K562 (cell line): ENCODE measurements at regions not wholly inside any gene's neighbourhood (a gene's known extent, or its start where the extent isn't known, plus 50 kb on each side); places are given as distances from the start of the nearest gene placed in this dataset.
A peak's percentile ranks its signal among the peaks of the same experiment; 100 is the strongest.

Experiments
- ATAC-seq: fragments of 200-7000 bp; cut with Tn5 transposase; 3 replicates; pipeline ENCODE4 v1.9.1; 2020; ENCODE audit warnings: moderate library complexity
- BruUV-seq: library from RNA; stranded (reverse); fragments of 400-500 nt; replicated peaks from 2 replicates; lab custom pipeline; 2021; lab: Mats Ljungman, UMichigan
- CTCF ChIA-PET: fragments of 300-600 bp; formaldehyde crosslinking; extraction: SDS; loops from one replicate; lab custom pipeline; 2021; ENCODE audit warnings: low intra/inter-chr PET ratio; lab: Yijun Ruan, JAX
- POLR2A ChIA-PET: fragments of 300-600, 350-650 bp; sonication (Branson Sonifier 250); formaldehyde crosslinking; extraction: SDS; loops from one replicate; lab custom pipeline; 2021; ENCODE audit warnings: antibody characterized with exemption, inconsistent platforms; lab: Yijun Ruan, JAX
- DNase-seq, 4 experiments: peaks; one replicate each; pipeline versions ENCODE4 v3.0.0 to v3.0.0-alpha.2; 2011 to 2018; ENCODE audit warnings: low spot score in 3 of 4, mixed read lengths in 3 of 4; ENCODE audit errors: extremely low read depth in 1 of 4
- FAIRE-seq: peaks from 2 replicates; lab custom pipeline; 2011; peaks lifted over from hg19 to GRCh38; lab: Jason Lieb, UNC
- H2AFZ ChIP-seq: 2 replicates; pipeline ENCODE4 v1.6.0; 2011; ENCODE audit warnings: low read depth, low read length, control low read depth, inconsistent platforms
- H3K27ac ChIP-seq: fragments of 200-600 bp; 3 replicates; pipeline ENCODE4 v1.8.0; 2011; ENCODE audit warnings: low read depth, mild to moderate bottlenecking, control low read depth, inconsistent platforms, low read length, moderate library complexity, mixed read lengths; ENCODE audit errors: extremely low read depth
- H3K27me3 ChIP-seq, 2 experiments: fragments of 300-600 bp in 1 of 2; 2 replicates in 1 of 2; 3 replicates in 1 of 2; pipeline versions ENCODE4 v1.6.0 to v1.8.0; 2011; ENCODE audit warnings: inconsistent platforms in 2 of 2, low read length in 2 of 2, mild to moderate bottlenecking in 1 of 2, mixed read lengths in 1 of 2, moderate library complexity in 1 of 2; ENCODE audit not compliant: control insufficient read depth in 2 of 2, insufficient read depth in 2 of 2
- H3K36me3 ChIP-seq: fragments of 300-600 bp; 3 replicates; pipeline ENCODE4 v1.8.0; 2011; ENCODE audit warnings: mild to moderate bottlenecking, low read length, inconsistent platforms; ENCODE audit not compliant: control insufficient read depth, insufficient read depth
- H3K4me1 ChIP-seq, 2 experiments: fragments of 200-600 bp in 1 of 2; replicated peaks in 1 of 2; 2 replicates in 1 of 2; 3 replicates in 1 of 2; pipeline versions ENCODE4 v1.5.1 to v1.8.0; 2011; ENCODE audit warnings: inconsistent platforms in 2 of 2, low read length in 2 of 2, mild to moderate bottlenecking in 1 of 2, mixed read lengths in 1 of 2, moderate library complexity in 1 of 2; ENCODE audit not compliant: control insufficient read depth in 2 of 2, insufficient read depth in 2 of 2
- H3K4me2 ChIP-seq: 2 replicates; pipeline ENCODE4 v1.6.1; 2011; ENCODE audit warnings: low read length, control low read depth, inconsistent platforms, mixed read lengths; ENCODE audit not compliant: insufficient read depth
- H3K4me3 ChIP-seq: fragments of 200-600 bp; sonication (generic), shearing (Covaris generic); 2 replicates; pipeline ENCODE4 v1.5.1; 2016; ENCODE audit warnings: control low read depth, inconsistent platforms
- H3K79me2 ChIP-seq: fragments of 200-600 bp; 3 replicates; pipeline ENCODE4 v1.8.0; 2011; ENCODE audit warnings: low read length, inconsistent platforms; ENCODE audit not compliant: control insufficient read depth, insufficient read depth
- H3K9ac ChIP-seq, 2 experiments: 2 replicates each; pipeline versions ENCODE4 v1.6.0 to v1.6.1; 2011; ENCODE audit warnings: low read depth in 2 of 2, low read length in 2 of 2, control low read depth in 1 of 2, inconsistent platforms in 1 of 2, mild to moderate bottlenecking in 1 of 2, mixed read lengths in 1 of 2; ENCODE audit not compliant: insufficient read depth in 1 of 2
- H3K9me1 ChIP-seq: one replicate; pipeline ENCODE4 v1.6.0; 2011; ENCODE audit warnings: inconsistent platforms, mild to moderate bottlenecking, low read length, moderate library complexity; ENCODE audit not compliant: control insufficient read depth, insufficient read depth
- H3K9me3 ChIP-seq: replicated peaks from 2 replicates; pipeline ENCODE4 v1.5.1; 2011; ENCODE audit warnings: low read depth, low read length, inconsistent platforms; ENCODE audit not compliant: control insufficient read depth, insufficient read depth
- H4K20me1 ChIP-seq: replicated peaks from 2 replicates; pipeline ENCODE4 v1.6.1; 2011; ENCODE audit warnings: low read length, inconsistent platforms, mixed read lengths; ENCODE audit not compliant: control insufficient read depth, insufficient read depth
- ETV1 ChIP-seq: fragments of 450-650 bp; conservative IDR thresholded peaks from 2 replicates; pipeline ENCODE4 v1.6.1; 2016; ENCODE audit warnings: missing genetic modification characterization, control low read depth, low read depth, missing compliant biosample characterization
- FOS ChIP-seq: IDR thresholded peaks from 3 replicates; pipeline ENCODE4 v1.6.1; 2011; ENCODE audit not compliant: insufficient read length; ENCODE audit errors: extremely low read depth
- FOXJ3 ChIP-seq: sonication (generic); formaldehyde crosslinking; IDR thresholded peaks from 2 replicates; pipeline ENCODE4 v1.4.0; 2020; ENCODE audit warnings: mild to moderate bottlenecking, missing genetic modification reagents
- GABPB2 ChIP-seq: fragments of 250-450 bp; sonication (Bioruptor Pico); conservative IDR thresholded peaks from 2 replicates; pipeline ENCODE4 v1.5.1; 2021; ENCODE audit warnings: mild to moderate bottlenecking
- ZFP36 ChIP-seq: fragments of 150-350 bp; IDR thresholded peaks from 2 replicates; pipeline ENCODE4 v1.6.1; 2018; ENCODE audit warnings: low read length, low read depth; ENCODE audit not compliant: partially characterized antibody
- ZNF24 ChIP-seq: fragments of 450-650 bp; IDR thresholded peaks from 2 replicates; pipeline ENCODE4 v1.6.1; 2016
- ZNF436 ChIP-seq: fragments of 250-450, 450-650 bp; sonication (Bioruptor Pico); formaldehyde crosslinking; IDR thresholded peaks from 2 replicates; pipeline ENCODE4 v1.7.0; 2020; ENCODE audit warnings: mild to moderate bottlenecking
- WGBS: fragments of 100-300 bp; shearing (Covaris generic); methylation state at CpG from one replicate; pipeline ENCODE4 v1.1.6; 2016; ENCODE audit warnings: low coverage, mixed read lengths; ENCODE audit not compliant: insufficient coverage; ENCODE audit errors: missing lambda C conversion rate; 5-methylcytosine and 5-hydroxymethylcytosine counted together
- in situ Hi-C: fragments of 300-500 bp; cut with MboI; formaldehyde crosslinking; loops from 4 replicates; pipeline ENCODE4 v1.15.0; 2018; ENCODE audit warnings: inconsistent platforms, mixed read lengths
- intact Hi-C: fragments of 100-400 bp; cut with micrococcal nuclease; formaldehyde crosslinking; loops from 2 replicates; pipeline ENCODE4 v1.14.2; 2022

GRCh38 chr12:124705545-124706138, 138.2 kb upstream of the NCOR2 start:
- no peak overlapping the region for H3K27ac ChIP-seq
- FAIRE-seq: no peak
- BruUV-seq: no TSS peak
- no peak for TF ChIP-seq FOXJ3 (CRISPR knock-in tag)
- no peak for TF ChIP-seq ZNF24
- no peak for TF ChIP-seq FOS
- TF ChIP-seq ETV1: no peak
- TF ChIP-seq ZFP36: peak; percentile 28
- TF ChIP-seq ZNF436 (CRISPR knock-in tag): no peak
- no peak for TF ChIP-seq GABPB2 (CRISPR knock-in tag)
- no peak for ATAC-seq
- H3K27me3 ChIP-seq: peaks cover 41 to 66% of the 10 kb centered on the region in 2 experiments
- H4K20me1 ChIP-seq: no peaks in the 10 kb centered on the region
- H3K9me3 ChIP-seq: peaks cover 4% of the 10 kb centered on the region
- peaks cover 0 to 3% of the 10 kb centered on the region in 2 experiments; a peak in 1 of 5 replicates for H3K4me1 ChIP-seq
- no peak overlapping the region for H3K4me3 ChIP-seq
- H2AFZ ChIP-seq: no peak overlapping the region
- no peak for DNase-seq
- intact Hi-C loops (no loop called here), in situ Hi-C loops (no loop called here)
- no peaks in the 10 kb centered on the region for H3K79me2 ChIP-seq
- H3K4me2 ChIP-seq: no peak overlapping the region
- no peaks in the 10 kb centered on the region for H3K9me1 ChIP-seq
- no peak overlapping the region for H3K9ac ChIP-seq
- H3K36me3 ChIP-seq: no peaks in the 10 kb centered on the region
- ChIA-PET CTCF (no interaction called here), POLR2A (interaction anchor here (0.6 kb wide), 1 partner anchor 10 kb away, joined by 3 read pairs; no protein-coding TSS in a partner anchor)
- WGBS: 13% methylated on average over 11 of the region's 11 CpGs
